ENCODE measurements at regions not wholly inside any gene's neighbourhood (a gene's known extent, or its start where the extent isn't known, plus 50 kb on each side); places are given as distances from the start of the nearest gene placed in this dataset.

- TF ChIP-seq ZNF883 (CRISPR knock-in tag; IDR thresholded peaks at IDR 0.05; ENCODE audit: not compliant biosample characterization) = no peak
- no peak for TF ChIP-seq NFIC (IDR thresholded peaks at IDR 0.05; ENCODE audit: low read length)
- no peak for TF ChIP-seq CTCF (CRISPR knock-in tag; IDR thresholded peaks at IDR 0.05)
- no peak for TF ChIP-seq TEF (CRISPR knock-in tag; IDR thresholded peaks at IDR 0.05)
- no peak for TF ChIP-seq HNRNPH1 (optimal IDR thresholded peaks at IDR 0.05; ENCODE audit: low read depth, low read length)
- TF ChIP-seq MAFK (conservative IDR thresholded peaks at IDR 0.05 in 1 of 2, IDR thresholded peaks at IDR 0.05 in 1 of 2; ENCODE audit: low read length in 2 of 2) = no peak
- no peak for TF ChIP-seq TBP (CRISPR knock-in tag; IDR thresholded peaks at IDR 0.05)
- no peak for TF ChIP-seq ELF4 (CRISPR knock-in tag; IDR thresholded peaks at IDR 0.05; ENCODE audit: borderline replicate concordance)
- no peak for TF ChIP-seq ARNTL (CRISPR knock-in tag; IDR thresholded peaks at IDR 0.05)
- TF ChIP-seq REST (IDR thresholded peaks at IDR 0.05; ENCODE audit: borderline replicate concordance in 1 of 2, low read depth in 1 of 2, low read length in 2 of 2) = no peak
Observed at GRCh38 chr4:182179105-182179504, 64.1 kb upstream of the TENM3 start.

Data from HepG2 (cell line).